Neural crest cell (in vitro differentiated cells): ENCODE measurements at regions not wholly inside any gene's neighbourhood (a gene's known extent, or its start where the extent isn't known, plus 50 kb on each side); places are given as distances from the start of the nearest gene placed in this dataset.

Experiments
- DNase-seq: peaks from one replicate; pipeline ENCODE4 v3.0.0; 2021; ENCODE audit warnings: low read depth, mixed read lengths, low spot score
- H3K27ac Mint-ChIP-seq: one replicate; pipeline ENCODE4 v1.8.0; 2021; ENCODE audit warnings: mild to moderate bottlenecking, mixed read lengths; ENCODE audit not compliant: unreplicated experiment
- H3K27me3 Mint-ChIP-seq: 2 replicates; pipeline ENCODE4 v1.8.0; 2021; ENCODE audit warnings: low read depth, mild to moderate bottlenecking, mixed read lengths
- H3K36me3 Mint-ChIP-seq: 2 replicates; pipeline ENCODE4 v1.8.0; 2021; ENCODE audit warnings: low read depth, mild to moderate bottlenecking, mixed read lengths
- H3K4me1 Mint-ChIP-seq: 2 replicates; pipeline ENCODE4 v1.8.0; 2021; ENCODE audit warnings: mixed read lengths
- H3K4me3 Mint-ChIP-seq: one replicate; pipeline ENCODE4 v1.8.0; 2021; ENCODE audit warnings: mild to moderate bottlenecking, mixed read lengths
- H3K9me3 Mint-ChIP-seq: 2 replicates; pipeline ENCODE4 v1.8.0; 2021; ENCODE audit warnings: mixed read lengths
- CTCF ChIP-seq: fragments of 200-600 bp; sonication (generic); conservative IDR thresholded peaks from 2 replicates; pipeline ENCODE4 v1.5.0; 2021; ENCODE audit warnings: antibody characterized with exemption, mild to moderate bottlenecking

DNA sequence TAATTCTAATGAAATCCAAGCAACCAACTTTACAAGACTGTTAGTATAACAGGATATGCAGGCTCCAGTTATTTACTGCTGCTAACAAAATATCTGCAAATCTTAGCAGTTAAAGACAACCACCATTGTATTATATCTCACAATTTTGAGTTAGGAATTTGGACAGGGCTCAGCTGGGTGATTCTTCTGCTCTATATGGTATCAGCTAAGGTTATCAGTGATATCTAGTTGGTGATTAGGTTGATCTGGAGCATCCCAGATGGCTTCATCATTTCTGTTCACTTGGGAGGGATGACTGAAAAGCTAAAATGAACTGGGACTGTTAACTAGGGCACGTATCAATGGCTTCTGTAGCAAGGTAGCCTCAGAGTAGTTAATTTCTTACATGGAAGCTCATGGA, 105.7 kb downstream of the MBL2 start:
- H3K36me3 Mint-ChIP-seq = no peaks in the 10 kb centered on the region
- peaks cover 6% of the 10 kb centered on the region for H3K9me3 Mint-ChIP-seq
- H3K27me3 Mint-ChIP-seq = no peaks in the 10 kb centered on the region
- H3K27ac Mint-ChIP-seq = no peak overlapping the region
- H3K4me3 Mint-ChIP-seq = no peak overlapping the region
- TF ChIP-seq CTCF = no peak
- H3K4me1 Mint-ChIP-seq = no peaks in the 10 kb centered on the region
- DNase-seq = no peak

- Mint-ChIP-seq H3K27ac (no peak overlapping the region), H3K27me3 (no peaks in the 10 kb centered on the region), H3K9me3 (peaks cover 6% of the 10 kb centered on the region), H3K4me3 (no peak overlapping the region), H3K4me1 (no peaks in the 10 kb centered on the region), H3K36me3 (no peaks in the 10 kb centered on the region)
- DNase-seq = no peak
- no peak for TF ChIP-seq CTCF
Measured at GRCh38 chr10:52668024-52668423, 104.6 kb downstream of the MBL2 start.

DNA sequence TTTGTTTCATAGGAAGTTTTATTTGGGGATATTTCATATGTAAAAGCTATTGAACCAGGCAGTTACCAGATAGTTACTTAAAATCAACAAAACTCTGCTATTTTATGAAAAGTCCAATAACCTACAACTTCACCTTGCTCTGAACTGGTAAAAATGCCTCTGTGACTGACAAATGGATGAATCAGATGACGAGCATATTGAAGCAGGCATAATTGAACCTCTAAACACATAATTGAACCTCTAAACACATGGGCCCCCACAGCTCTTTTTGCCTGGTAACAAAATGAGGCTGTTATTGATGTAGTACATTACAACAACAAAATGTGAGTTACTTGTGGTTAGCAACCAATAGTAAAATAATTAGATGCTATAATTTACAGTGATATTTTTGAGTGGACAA, 99.7 kb downstream of the MBL2 start:
- Mint-ChIP-seq H3K27me3 (no peaks in the 10 kb centered on the region), H3K4me3 (no peak overlapping the region), H3K27ac (no peak overlapping the region), H3K9me3 (peaks cover 3% of the 10 kb centered on the region), H3K36me3 (no peaks in the 10 kb centered on the region), H3K4me1 (no peaks in the 10 kb centered on the region)
- TF ChIP-seq CTCF = no peak
- DNase-seq = no peak

DNA sequence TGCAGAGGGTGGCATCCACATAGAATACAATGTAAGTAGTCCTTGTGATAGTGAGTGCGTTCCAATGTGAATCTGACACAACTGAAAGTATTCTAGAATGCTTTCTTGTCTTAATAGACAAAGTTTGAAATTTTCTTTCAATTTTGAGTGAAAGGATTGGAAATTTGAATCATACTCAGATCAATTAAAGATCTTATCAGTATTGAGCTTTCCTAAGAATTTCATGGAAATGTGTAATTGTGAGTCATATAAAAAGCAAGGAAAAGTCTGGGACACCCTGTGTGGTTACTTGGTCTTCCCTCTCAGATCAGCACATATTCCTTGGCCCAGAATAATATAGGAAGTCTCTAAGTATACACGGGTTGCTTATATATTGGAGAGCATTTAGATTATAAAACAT, 99.1 kb downstream of the MBL2 start:
- Mint-ChIP-seq H3K9me3 (peaks cover 3% of the 10 kb centered on the region), H3K27me3 (no peaks in the 10 kb centered on the region), H3K27ac (no peak overlapping the region), H3K4me1 (no peaks in the 10 kb centered on the region), H3K4me3 (no peak overlapping the region), H3K36me3 (no peaks in the 10 kb centered on the region)
- TF ChIP-seq CTCF = no peak
- no peak for DNase-seq

DNA sequence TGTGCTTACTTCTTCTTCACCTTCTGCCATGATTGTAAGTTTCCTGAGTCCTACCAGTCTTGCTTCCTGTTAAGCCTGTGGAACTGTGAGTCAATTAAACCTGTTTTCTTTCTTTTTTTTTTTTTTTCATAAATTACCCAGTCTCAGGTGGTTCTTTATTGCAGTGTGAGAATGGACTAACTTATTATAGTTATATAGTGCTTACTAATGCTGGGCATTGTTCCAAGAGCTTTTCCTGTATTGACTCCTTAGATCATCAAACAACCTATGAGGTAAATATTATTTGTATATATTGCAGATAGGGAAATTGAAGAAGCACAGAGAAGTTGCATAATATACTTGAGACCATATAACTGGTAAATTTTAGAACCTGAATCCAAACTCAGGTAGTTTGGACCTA, 98.1 kb downstream of the MBL2 start:
- no peak overlapping the region for H3K4me3 Mint-ChIP-seq
- no peak for TF ChIP-seq CTCF
- H3K4me1 Mint-ChIP-seq = no peaks in the 10 kb centered on the region
- no peak overlapping the region for H3K27ac Mint-ChIP-seq
- no peak for DNase-seq
- no peaks in the 10 kb centered on the region for H3K36me3 Mint-ChIP-seq
- peaks cover 3% of the 10 kb centered on the region for H3K9me3 Mint-ChIP-seq
- H3K27me3 Mint-ChIP-seq = no peaks in the 10 kb centered on the region

DNA sequence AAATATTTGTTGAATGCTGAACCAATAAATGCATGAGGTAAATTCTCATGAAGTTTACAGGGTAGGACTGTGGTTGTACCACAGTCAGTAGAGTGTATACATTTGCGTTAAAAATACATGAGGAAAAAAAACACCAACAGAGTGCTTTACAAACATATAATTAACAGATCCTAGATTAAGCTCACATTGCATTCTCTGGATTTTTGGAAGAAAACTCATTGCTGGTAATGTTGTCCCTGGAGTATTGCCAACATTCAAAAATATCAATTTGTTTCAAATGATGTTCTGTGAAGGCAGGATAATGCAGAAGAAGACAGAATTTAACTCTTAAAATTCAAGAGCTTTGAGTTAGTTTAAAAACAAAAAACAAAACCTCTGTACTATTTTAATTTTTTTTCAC, 95.5 kb downstream of the MBL2 start:
- H3K4me3 Mint-ChIP-seq = no peak overlapping the region
- peaks cover 3% of the 10 kb centered on the region for H3K9me3 Mint-ChIP-seq
- H3K36me3 Mint-ChIP-seq = no peaks in the 10 kb centered on the region
- no peaks in the 10 kb centered on the region for H3K4me1 Mint-ChIP-seq
- no peaks in the 10 kb centered on the region for H3K27me3 Mint-ChIP-seq
- no peak for TF ChIP-seq CTCF
- no peak for DNase-seq
- H3K27ac Mint-ChIP-seq = no peak overlapping the region
